ENCODE measurements at regions not wholly inside any gene's neighbourhood (a gene's known extent, or its start where the extent isn't known, plus 50 kb on each side); places are given as distances from the start of the nearest gene placed in this dataset.

GRCh38 chr3:182179631-182180030 is 467.9 kb downstream of the SOX2 start:
- H3K27me3 Mint-ChIP-seq (ENCODE audit: low read depth, unreplicated experiment): no peaks in the 10 kb centered on the region
- H3K4me1 Mint-ChIP-seq (ENCODE audit: low read depth, unreplicated experiment): peaks cover 17% of the 10 kb centered on the region
- DNase-seq (ENCODE audit: low read depth): no peak
- H3K27ac ChIP-seq (ENCODE audit: low read depth, low read length): no peak overlapping the region
- H3K9ac ChIP-seq (ENCODE audit: low read length): no peak overlapping the region
- no peak overlapping the region for H3K4me3 ChIP-seq (ENCODE audit: insufficient read depth, low read depth, low read length)
- no peaks in the 10 kb centered on the region for H3K9me3 Mint-ChIP-seq (ENCODE audit: unreplicated experiment)
- no peaks in the 10 kb centered on the region for H3K27me3 ChIP-seq (ENCODE audit: insufficient read depth, low read length)
- FAIRE-seq: no peak
- H3K4me3 Mint-ChIP-seq (ENCODE audit: unreplicated experiment): no peak overlapping the region
- peaks cover 3% of the 10 kb centered on the region for H3K4me1 ChIP-seq (ENCODE audit: insufficient read depth, low read length)
- H3K27ac Mint-ChIP-seq (ENCODE audit: unreplicated experiment): no peak overlapping the region
- no peaks in the 10 kb centered on the region for H3K79me2 ChIP-seq (ENCODE audit: insufficient read depth, low read length)
- no peaks in the 10 kb centered on the region for H3K36me3 Mint-ChIP-seq (ENCODE audit: low read depth, unreplicated experiment)
- H3K4me2 ChIP-seq (ENCODE audit: low read length): no peak overlapping the region
- no peaks in the 10 kb centered on the region for H4K20me1 ChIP-seq (ENCODE audit: insufficient read depth, low read length)
- no peaks in the 10 kb centered on the region for H3K36me3 ChIP-seq (ENCODE audit: insufficient read depth, low read length)
- no peak overlapping the region for H2AFZ ChIP-seq (ENCODE audit: low read depth, low read length)
- no peaks in the 10 kb centered on the region for H3K9me3 ChIP-seq (ENCODE audit: insufficient read depth, low read depth, low read length)
- TF ChIP-seq EZH2 (IDR thresholded peaks at IDR 0.05; ENCODE audit: insufficient read depth, low read length): no peak

DNA sequence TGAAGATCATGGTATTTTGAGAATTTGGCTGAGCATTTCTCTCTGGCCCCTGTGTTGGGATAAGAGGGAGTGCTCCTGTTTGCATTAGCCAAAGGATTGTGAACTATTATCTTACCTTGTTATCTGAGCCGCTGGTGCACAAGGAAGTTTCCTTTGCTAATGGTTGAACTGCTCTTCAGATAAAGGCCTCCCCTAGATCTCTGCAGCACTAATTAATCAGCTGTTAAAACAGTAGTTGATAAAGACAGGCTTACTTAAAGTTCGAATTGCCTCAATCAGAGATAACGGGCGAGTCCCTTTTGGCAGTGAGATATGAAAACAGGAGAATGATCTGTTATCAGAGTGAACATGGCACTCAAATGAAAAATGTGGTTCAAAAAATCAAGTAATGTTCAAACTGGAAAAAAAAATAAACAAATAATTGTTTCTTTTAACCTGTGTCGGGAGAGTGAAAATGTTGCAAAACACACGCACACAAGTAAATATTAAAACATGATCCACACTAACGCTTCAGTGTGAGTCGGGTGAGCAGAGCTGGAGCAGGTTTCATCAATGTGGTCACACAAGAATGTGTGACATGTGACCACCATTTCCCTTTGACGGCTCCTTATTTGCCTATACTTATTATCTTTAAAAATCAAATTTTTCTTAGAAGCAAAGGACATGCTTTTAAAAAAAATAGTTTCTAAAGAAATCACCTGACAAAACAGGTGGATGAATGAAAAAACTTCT is 469.1 kb downstream of the SOX2 start:
- Histone ChIP-seq H3K4me2 (ENCODE audit: low read length) (no peak overlapping the region), H4K20me1 (ENCODE audit: insufficient read depth, low read length) (no peaks in the 10 kb centered on the region), H3K27ac (ENCODE audit: low read depth, low read length) (no peak overlapping the region), H3K27me3 (ENCODE audit: insufficient read depth, low read length) (no peaks in the 10 kb centered on the region), H2AFZ (ENCODE audit: low read depth, low read length) (no peak overlapping the region), H3K36me3 (ENCODE audit: insufficient read depth, low read length) (no peaks in the 10 kb centered on the region), H3K9me3 (ENCODE audit: insufficient read depth, low read depth, low read length) (no peaks in the 10 kb centered on the region), H3K9ac (ENCODE audit: low read length) (no peak overlapping the region), H3K79me2 (ENCODE audit: insufficient read depth, low read length) (no peaks in the 10 kb centered on the region), H3K4me3 (ENCODE audit: insufficient read depth, low read depth, low read length) (no peak overlapping the region), H3K4me1 (ENCODE audit: insufficient read depth, low read length) (peaks cover 3% of the 10 kb centered on the region)
- no peaks in the 10 kb centered on the region for H3K27me3 Mint-ChIP-seq (ENCODE audit: low read depth, unreplicated experiment)
- DNase-seq (ENCODE audit: low read depth) (peak; percentile 6), FAIRE-seq (no peak)
- H3K36me3 Mint-ChIP-seq (ENCODE audit: low read depth, unreplicated experiment): no peaks in the 10 kb centered on the region
- H3K4me1 Mint-ChIP-seq (ENCODE audit: low read depth, unreplicated experiment): peaks cover 17% of the 10 kb centered on the region
- H3K9me3 Mint-ChIP-seq (ENCODE audit: unreplicated experiment): no peaks in the 10 kb centered on the region
- no peak overlapping the region for H3K4me3 Mint-ChIP-seq (ENCODE audit: unreplicated experiment)
- H3K27ac Mint-ChIP-seq (ENCODE audit: unreplicated experiment): no peak overlapping the region
- TF ChIP-seq EZH2 (IDR thresholded peaks at IDR 0.05; ENCODE audit: insufficient read depth, low read length) (no peak), CTCF (IDR thresholded peaks at IDR 0.05; ENCODE audit: insufficient read depth, low read depth, low read length) (no peak)

GRCh38 chr3:182182531-182182968 is 470.8 kb downstream of the SOX2 start:
- Histone ChIP-seq H3K4me3 (ENCODE audit: insufficient read depth, low read depth, low read length) (no peak overlapping the region), H3K4me2 (ENCODE audit: low read length) (no peak overlapping the region), H3K4me1 (ENCODE audit: insufficient read depth, low read length) (peaks cover 3% of the 10 kb centered on the region), H4K20me1 (ENCODE audit: insufficient read depth, low read length) (no peaks in the 10 kb centered on the region), H3K79me2 (ENCODE audit: insufficient read depth, low read length) (no peaks in the 10 kb centered on the region), H3K36me3 (ENCODE audit: insufficient read depth, low read length) (no peaks in the 10 kb centered on the region), H2AFZ (ENCODE audit: low read depth, low read length) (no peak overlapping the region), H3K27me3 (ENCODE audit: insufficient read depth, low read length) (no peaks in the 10 kb centered on the region), H3K27ac (ENCODE audit: low read depth, low read length) (no peak overlapping the region), H3K9ac (ENCODE audit: low read length) (no peak overlapping the region), H3K9me3 (ENCODE audit: insufficient read depth, low read depth, low read length) (no peaks in the 10 kb centered on the region)
- peak; percentile 44 for DNase-seq (ENCODE audit: low read depth)
- no peak overlapping the region for H3K4me3 Mint-ChIP-seq (ENCODE audit: unreplicated experiment)
- peaks cover 17% of the 10 kb centered on the region for H3K4me1 Mint-ChIP-seq (ENCODE audit: low read depth, unreplicated experiment)
- H3K36me3 Mint-ChIP-seq (ENCODE audit: low read depth, unreplicated experiment): no peaks in the 10 kb centered on the region
- no peak for FAIRE-seq
- no peaks in the 10 kb centered on the region for H3K9me3 Mint-ChIP-seq (ENCODE audit: unreplicated experiment)
- TF ChIP-seq CTCF (IDR thresholded peaks at IDR 0.05; ENCODE audit: insufficient read depth, low read depth, low read length) (no peak), EZH2 (IDR thresholded peaks at IDR 0.05; ENCODE audit: insufficient read depth, low read length) (no peak)
- no peaks in the 10 kb centered on the region for H3K27me3 Mint-ChIP-seq (ENCODE audit: low read depth, unreplicated experiment)
- H3K27ac Mint-ChIP-seq (ENCODE audit: unreplicated experiment): no peak overlapping the region

All from astrocyte (in vitro differentiated cells and primary cell).